Islet precursor cell (in vitro differentiated cells): ENCODE measurements at regions not wholly inside any gene's neighbourhood (a gene's known extent, or its start where the extent isn't known, plus 50 kb on each side); places are given as distances from the start of the nearest gene placed in this dataset.

Experiments used
- DNase-seq: peaks from one replicate; pipeline ENCODE4 v3.0.0-alpha.2; 2018

DNA sequence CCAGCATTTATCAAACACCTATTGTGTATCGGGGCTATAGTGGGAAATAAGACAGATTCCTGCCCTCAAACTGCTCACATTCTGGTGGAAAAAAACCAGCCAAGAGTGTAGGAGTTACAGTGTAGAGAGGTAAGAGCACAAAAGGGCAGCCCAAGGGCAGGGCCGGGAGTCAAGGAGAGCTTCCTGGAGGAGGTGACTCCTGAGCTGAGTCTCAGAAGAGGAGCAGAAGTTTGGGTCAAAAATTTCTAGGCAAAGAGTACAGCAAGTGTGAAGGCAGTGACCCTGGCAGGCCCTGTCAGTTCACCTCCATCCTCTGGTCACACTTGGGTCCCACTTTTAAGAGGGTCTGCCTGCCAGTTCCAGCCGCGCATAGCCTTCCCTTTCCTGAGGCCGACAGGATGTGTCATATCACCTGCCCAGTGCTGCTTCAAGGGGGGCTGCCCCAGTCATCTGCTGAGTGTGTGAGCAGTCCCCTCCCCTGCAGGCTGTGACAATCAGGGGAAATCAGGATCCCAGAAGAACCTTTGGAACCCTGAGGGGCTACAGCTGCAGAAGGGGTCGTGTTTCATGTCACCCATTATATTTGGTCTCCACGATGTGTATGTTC is 118.4 kb downstream of the GLI2 start:
- DNase-seq: peak; percentile 54

- peak; percentile 46 for DNase-seq
These were observed 119.3 kb downstream of the GLI2 start for GRCh38 chr2:120854766-120855530.

- DNase-seq: peak; percentile 54
These were observed 120.3 kb downstream of the GLI2 start for GRCh38 chr2:120855855-120856405.

- DNase-seq: peak; percentile 97
These were observed 120.8 kb downstream of the GLI2 start for GRCh38 chr2:120856421-120856862.

DNA sequence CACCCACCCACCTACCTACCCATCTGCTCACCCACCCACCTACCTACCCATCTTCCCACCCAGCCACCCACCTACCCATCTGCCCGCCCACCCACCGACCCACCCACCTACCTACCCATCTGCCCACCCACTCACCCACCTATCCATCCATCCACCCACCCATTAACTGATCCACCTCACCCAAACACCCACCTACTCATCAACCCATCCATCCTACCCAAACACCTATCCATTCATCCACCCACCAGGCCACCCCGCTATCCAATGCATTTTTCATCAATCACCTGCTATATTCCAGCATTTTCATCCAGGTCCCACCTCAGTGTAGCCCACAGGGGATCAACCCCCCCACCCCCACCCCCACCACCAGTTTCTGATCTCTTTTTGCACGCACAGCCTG is 121.8 kb downstream of the GLI2 start:
- DNase-seq: no peak

- DNase-seq: no peak
These were observed 122.3 kb downstream of the GLI2 start for GRCh38 chr2:120857931-120858330.

- no peak for DNase-seq
These were observed 122.9 kb downstream of the GLI2 start for GRCh38 chr2:120858361-120859106.

DNA sequence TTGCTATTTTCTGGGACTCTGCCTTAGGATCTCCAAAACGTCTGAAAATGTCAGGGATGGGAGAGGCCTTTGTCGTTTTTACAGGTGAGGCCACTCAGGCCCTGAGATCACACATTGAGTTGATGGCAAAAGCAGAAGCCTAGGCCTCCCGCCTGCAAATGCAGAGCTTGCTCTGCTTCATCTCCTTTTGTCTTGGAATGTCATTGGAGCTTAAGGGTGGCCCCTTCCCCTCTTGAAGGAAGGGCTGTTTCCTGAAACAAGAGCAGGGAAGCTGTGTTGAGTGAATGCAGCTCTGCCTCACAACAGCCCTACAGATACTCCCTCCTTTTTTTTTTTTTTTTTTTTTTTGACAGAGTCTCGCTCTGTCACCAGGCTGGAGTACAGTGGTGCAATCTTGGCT is 123.5 kb downstream of the GLI2 start:
- peak; percentile 85 for DNase-seq

DNA sequence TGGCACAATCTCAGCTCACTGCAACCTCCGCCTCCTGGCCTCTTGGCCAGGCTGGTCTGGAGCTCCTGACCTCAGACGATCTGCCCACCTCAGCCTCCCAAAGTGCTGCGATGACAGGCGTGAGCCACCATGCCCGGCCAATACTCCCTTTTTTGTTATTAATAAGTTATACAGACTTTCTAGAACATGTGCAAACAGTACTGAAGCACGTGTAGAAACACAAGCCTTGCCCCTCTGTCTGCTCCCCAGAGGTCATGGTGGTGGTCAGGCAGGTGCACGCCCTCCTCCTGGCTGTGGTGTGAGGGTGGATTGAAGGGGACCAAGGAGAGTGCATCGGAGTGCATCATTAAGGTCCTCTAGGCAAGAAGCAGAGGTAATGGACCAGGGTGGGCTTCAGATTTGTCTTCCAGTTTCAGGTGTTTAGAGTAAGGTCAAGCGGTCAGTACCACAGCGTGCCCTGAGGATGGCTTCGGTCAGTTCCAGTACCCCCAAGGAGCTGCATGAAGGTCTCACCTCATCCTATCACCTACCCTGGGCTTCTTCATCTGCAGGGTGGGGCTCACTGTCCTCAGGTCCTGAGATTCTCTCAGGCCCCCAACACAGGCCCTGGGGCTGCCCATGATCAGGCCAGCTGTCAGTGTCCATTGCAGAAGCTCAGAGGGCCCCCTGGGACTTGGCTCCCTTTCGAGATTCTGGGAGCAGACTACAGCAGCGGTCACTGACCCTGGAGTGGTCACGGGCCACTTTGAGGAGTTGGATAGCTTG is 124.3 kb downstream of the GLI2 start:
- no peak for DNase-seq

GRCh38 chr2:120860579-120860922 is 124.9 kb downstream of the GLI2 start:
- DNase-seq: no peak

DNA sequence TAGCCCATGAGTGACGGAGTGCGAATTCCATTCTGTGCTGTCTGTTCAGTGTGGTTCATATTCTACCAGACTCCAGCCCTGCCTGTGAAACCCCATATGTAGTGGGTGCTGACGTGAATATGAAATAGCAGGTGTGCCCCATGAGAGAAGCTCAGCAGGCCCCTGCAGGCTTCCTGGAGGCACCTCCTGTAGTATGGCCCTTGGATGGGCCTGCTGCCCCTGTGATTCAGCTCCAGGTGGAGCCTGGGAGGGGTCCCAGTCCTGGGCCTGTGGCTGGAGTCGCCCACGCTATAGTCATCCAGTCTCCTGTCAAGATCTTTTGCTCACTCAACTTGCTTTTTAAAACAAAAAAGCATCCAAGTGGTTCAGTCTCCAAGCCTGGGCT is 125.5 kb downstream of the GLI2 start:
- DNase-seq: peak; percentile 52

GRCh38 chr2:120861576-120862191 is 126.0 kb downstream of the GLI2 start:
- DNase-seq: peak; percentile 57

DNA sequence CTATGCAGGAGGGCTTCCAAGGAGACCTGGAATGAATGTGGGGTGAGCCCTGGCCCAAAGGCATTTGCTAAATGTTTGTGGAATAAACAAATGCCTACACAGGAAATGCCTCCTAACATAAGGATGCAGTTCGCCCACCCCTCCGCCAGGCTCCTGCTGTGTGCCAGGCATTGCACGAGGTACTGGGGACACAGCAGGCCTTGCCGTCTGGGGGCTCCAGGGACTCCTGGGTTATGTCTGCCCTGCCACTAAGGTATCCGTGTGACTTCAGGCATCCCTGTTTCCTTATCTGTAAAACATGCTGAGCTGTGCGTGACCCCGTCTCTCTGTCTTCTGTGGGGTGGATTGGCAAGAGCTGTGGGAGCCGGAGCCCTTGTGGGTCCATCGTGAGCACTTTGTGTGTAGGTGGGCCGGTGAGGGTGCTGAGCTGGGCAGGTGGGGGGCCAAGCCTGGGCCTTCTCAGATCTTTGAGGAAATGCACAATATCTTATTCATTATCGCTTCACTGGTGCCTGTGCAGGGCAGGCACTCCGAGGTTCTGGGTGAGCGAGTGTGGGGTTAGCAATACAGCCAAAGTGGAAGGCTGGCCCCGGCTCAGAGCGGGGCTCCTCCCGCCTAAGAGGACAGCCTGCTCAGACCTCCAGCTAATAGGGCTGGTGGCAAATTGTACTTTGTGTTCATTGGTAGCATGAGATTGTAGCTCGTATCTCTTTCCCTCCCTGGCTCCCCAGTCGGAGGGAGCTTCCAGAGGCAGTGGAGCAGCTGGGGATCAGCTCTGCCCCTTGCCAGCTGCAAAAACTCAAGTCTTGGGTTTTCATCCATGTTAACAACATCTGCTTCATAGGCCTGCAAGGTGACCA is 126.8 kb downstream of the GLI2 start:
- DNase-seq: peak; percentile 50

DNA sequence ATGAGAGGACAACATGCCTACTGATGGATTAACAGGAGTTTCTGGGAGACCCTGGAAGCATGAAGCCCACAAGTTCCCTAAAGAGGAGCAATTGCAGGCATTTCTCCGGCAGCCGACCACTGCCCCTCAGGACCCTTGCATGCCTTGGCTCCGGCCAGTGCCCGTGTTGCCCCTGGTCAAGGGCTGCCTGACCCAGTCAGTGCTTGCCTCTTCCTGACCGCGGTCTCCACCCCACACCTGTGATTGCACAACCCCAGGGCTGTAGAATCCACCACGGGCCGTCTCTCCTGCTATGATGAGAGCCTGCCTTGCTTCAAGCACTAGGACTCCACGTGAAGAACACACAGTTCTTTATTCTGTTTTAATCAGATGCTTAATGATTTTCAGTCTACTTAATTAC is 127.5 kb downstream of the GLI2 start:
- DNase-seq: no peak

- no peak for DNase-seq
These were observed 128.1 kb downstream of the GLI2 start for GRCh38 chr2:120863661-120864320.

- DNase-seq: no peak
These were observed 129.3 kb downstream of the GLI2 start for GRCh38 chr2:120864981-120865380.

- DNase-seq: no peak
These were observed 130.0 kb downstream of the GLI2 start for GRCh38 chr2:120865656-120866055.

DNA sequence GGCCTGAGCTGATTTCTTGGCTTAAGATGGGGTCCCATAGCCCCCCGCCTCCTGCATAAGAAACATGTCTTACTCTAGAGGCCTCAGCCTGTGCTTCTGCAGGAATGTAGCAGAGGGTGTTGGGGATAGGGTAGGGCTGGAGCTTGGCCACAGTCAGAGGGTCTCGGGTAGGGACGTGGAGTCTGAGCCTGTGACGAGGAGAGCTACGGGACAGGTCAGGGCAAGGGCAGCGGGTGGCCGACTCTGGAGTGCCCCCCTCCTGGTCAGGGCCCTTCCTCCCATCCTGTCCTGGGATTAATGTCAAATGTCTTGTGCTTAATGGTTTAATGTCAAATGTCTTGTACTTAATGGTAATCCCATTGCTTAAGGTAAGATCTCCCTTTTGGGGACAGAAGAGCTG is 130.4 kb downstream of the GLI2 start:
- DNase-seq: no peak

GRCh38 chr2:120866483-120867140 is 130.9 kb downstream of the GLI2 start:
- no peak for DNase-seq
